HL-60 (cell line): ENCODE measurements at regions not wholly inside any gene's neighbourhood (a gene's known extent, or its start where the extent isn't known, plus 50 kb on each side); places are given as distances from the start of the nearest gene placed in this dataset.

Experiments
- DNase-seq, 2 experiments: peaks; one replicate each; pipeline ENCODE4 v3.0.0-alpha.2; 2010 to 2020; ENCODE audit warnings: low read depth in 1 of 2, low spot score in 1 of 2
- H3K27ac ChIP-seq: fragments of 250-450 bp; sonication (Bioruptor Pico); replicated peaks from 2 replicates; pipeline ENCODE4 v1.5.1; 2020; ENCODE audit warnings: mild to moderate bottlenecking, moderate library complexity
- H3K27me3 ChIP-seq: fragments of 250-450 bp; sonication (Bioruptor Pico); 2 replicates; pipeline ENCODE4 v1.5.1; 2021; ENCODE audit warnings: mild to moderate bottlenecking, moderate library complexity; ENCODE audit not compliant: insufficient read depth, poor library complexity, severe bottlenecking
- H3K4me3 ChIP-seq: replicated peaks from 2 replicates; pipeline ENCODE4 v1.5.1; 2011; ENCODE audit warnings: mild to moderate bottlenecking, control low read depth, low read length; ENCODE audit not compliant: insufficient read depth
- CTCF ChIP-seq: IDR thresholded peaks from one replicate; pipeline ENCODE4 v1.5.1; 2011; ENCODE audit warnings: low read length, control low read depth, inconsistent platforms; ENCODE audit not compliant: insufficient read depth
- GABPA ChIP-seq: IDR thresholded peaks from 2 replicates; pipeline ENCODE4 v1.6.1; 2012; ENCODE audit warnings: low read depth
- POLR2AphosphoS5 ChIP-seq: IDR thresholded peaks from 2 replicates; pipeline ENCODE4 v1.6.1; 2012; ENCODE audit warnings: low read depth
- SPI1 ChIP-seq: IDR thresholded peaks from 2 replicates; pipeline ENCODE4 v1.6.1; 2012; ENCODE audit warnings: low read depth, mild to moderate bottlenecking, borderline replicate concordance
- TF ChIP-seq, protein P1 (sequence below): IDR thresholded peaks from 2 replicates; pipeline ENCODE4 v1.6.1; 2012; ENCODE audit warnings: low read depth; ENCODE audit not compliant: insufficient replicate concordance

- no peak for DNase-seq
- no peak overlapping the region for H3K4me3 ChIP-seq
- TF ChIP-seq SPI1 (no peak), POLR2AphosphoS5 (no peak), GABPA (no peak), CTCF (no peak)
- TF ChIP-seq, protein P1, sequence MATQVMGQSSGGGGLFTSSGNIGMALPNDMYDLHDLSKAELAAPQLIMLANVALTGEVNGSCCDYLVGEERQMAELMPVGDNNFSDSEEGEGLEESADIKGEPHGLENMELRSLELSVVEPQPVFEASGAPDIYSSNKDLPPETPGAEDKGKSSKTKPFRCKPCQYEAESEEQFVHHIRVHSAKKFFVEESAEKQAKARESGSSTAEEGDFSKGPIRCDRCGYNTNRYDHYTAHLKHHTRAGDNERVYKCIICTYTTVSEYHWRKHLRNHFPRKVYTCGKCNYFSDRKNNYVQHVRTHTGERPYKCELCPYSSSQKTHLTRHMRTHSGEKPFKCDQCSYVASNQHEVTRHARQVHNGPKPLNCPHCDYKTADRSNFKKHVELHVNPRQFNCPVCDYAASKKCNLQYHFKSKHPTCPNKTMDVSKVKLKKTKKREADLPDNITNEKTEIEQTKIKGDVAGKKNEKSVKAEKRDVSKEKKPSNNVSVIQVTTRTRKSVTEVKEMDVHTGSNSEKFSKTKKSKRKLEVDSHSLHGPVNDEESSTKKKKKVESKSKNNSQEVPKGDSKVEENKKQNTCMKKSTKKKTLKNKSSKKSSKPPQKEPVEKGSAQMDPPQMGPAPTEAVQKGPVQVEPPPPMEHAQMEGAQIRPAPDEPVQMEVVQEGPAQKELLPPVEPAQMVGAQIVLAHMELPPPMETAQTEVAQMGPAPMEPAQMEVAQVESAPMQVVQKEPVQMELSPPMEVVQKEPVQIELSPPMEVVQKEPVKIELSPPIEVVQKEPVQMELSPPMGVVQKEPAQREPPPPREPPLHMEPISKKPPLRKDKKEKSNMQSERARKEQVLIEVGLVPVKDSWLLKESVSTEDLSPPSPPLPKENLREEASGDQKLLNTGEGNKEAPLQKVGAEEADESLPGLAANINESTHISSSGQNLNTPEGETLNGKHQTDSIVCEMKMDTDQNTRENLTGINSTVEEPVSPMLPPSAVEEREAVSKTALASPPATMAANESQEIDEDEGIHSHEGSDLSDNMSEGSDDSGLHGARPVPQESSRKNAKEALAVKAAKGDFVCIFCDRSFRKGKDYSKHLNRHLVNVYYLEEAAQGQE, result no peak
- H3K27ac ChIP-seq, result no peak overlapping the region
- H3K27me3 ChIP-seq, result no peaks in the 10 kb centered on the region
These were observed 93.3 kb upstream of the ADAMTS5 start for GRCh38 chr21:27060190-27060589.

DNA sequence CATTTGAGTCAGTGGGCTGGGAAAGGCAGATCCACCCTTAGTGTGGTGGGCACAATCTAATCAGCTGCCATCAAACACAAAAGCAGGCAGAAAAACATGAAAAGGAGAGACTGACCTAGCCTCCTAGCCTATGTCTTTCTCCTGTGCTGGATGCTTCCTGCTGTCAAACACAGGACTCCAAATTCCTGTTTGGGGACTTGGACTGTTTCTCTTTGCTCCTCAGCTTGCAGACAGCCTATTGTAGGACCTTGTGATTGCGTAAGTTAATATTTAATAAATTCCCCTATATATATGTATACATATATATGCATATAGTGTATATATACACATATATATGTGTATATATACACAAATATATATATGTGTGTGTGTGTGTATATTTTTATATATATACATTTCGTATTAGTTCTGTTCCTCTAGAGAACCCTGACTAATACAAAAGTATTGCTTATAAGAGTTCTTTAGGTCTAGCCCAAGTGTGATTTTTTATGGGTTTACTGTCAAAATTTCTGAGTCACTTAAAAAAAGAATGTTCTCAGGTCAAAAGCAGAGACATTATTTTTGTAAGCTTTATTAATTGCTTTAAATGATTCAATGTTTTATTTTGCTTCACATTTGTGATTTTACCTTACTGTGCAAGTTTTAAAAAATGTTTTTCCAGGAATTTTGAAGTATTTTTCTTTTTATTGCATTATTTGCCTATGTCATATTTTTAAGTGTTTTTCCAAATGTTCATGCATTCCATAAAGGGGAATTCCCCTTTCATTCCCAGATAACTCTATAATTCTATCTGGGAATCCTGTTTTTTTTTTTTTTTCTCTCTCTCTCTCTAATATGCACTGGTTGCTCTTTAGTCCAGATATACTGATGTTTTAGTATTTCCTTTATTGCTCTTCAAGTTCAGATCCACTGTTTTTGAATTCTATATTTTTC, 92.1 kb upstream of the ADAMTS5 start:
- TF ChIP-seq CTCF, result no peak
- TF ChIP-seq SPI1, result no peak
- TF ChIP-seq GABPA, result no peak
- TF ChIP-seq, protein P1, result no peak
- H3K4me3 ChIP-seq, result no peak overlapping the region
- DNase-seq, result no peak
- H3K27me3 ChIP-seq, result no peaks in the 10 kb centered on the region
- H3K27ac ChIP-seq, result no peak overlapping the region

DNA sequence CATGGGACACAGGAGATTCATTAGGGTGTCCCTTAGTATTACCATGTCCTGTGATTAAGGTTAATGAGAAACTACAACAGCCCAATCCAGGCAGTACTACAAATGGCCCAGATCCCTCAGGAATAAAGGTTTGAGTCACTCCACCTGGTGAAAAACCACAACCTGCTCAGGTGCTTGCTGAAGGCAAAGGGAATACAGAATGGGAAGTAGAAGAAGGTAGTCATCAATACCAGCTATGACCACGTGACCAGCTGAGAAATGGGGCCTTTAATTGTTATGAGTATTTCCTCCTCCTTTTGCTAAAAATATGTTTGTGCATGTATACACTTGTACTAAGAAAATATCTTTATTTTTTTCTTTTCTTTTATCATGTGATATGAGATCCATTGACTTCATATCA, 91.1 kb upstream of the ADAMTS5 start:
- no peak overlapping the region for H3K27ac ChIP-seq
- TF ChIP-seq, protein P1, result no peak
- TF ChIP-seq CTCF, result no peak
- TF ChIP-seq POLR2AphosphoS5, result no peak
- TF ChIP-seq SPI1, result no peak
- no peak for TF ChIP-seq GABPA
- no peak overlapping the region for H3K4me3 ChIP-seq
- no peaks in the 10 kb centered on the region for H3K27me3 ChIP-seq
- DNase-seq, result no peak
